Memory B cell (primary cell): ENCODE measurements at regions not wholly inside any gene's neighbourhood (a gene's known extent, or its start where the extent isn't known, plus 50 kb on each side); places are given as distances from the start of the nearest gene placed in this dataset.
"Not testable (repeated sequence)": the region's sequence is repeated elsewhere in the genome, so short reads cannot be mapped to it uniquely, and the experiment has no call there.

Source experiments
- ATAC-seq: fragments of 150-1000 bp; cut with Tn5 transposase; 2 replicates; pipeline ENCODE4 v1.10.0; 2021; ENCODE audit warnings: low read depth, mild to moderate bottlenecking, moderate library complexity
- DNase-seq, 2 donors: peaks; one replicate each; pipeline ENCODE4 v3.0.0; 2022; ENCODE audit warnings: low spot score in 2 of 2
- H3K27ac Mint-ChIP-seq: one replicate; pipeline ENCODE4 v1.8.0; 2022; ENCODE audit warnings: mild to moderate bottlenecking, moderate library complexity, mixed read lengths
- H3K27me3 Mint-ChIP-seq: one replicate; pipeline ENCODE4 v1.8.0; 2022; ENCODE audit warnings: mixed read lengths
- H3K36me3 Mint-ChIP-seq: one replicate; pipeline ENCODE4 v1.8.0; 2022; ENCODE audit warnings: mild to moderate bottlenecking, mixed read lengths
- H3K4me1 Mint-ChIP-seq: one replicate; pipeline ENCODE4 v1.8.0; 2022; ENCODE audit warnings: mixed read lengths
- H3K4me3 Mint-ChIP-seq: one replicate; pipeline ENCODE4 v1.8.0; 2022; ENCODE audit warnings: mild to moderate bottlenecking, moderate library complexity, mixed read lengths
- H3K9me3 Mint-ChIP-seq: one replicate; pipeline ENCODE4 v1.8.0; 2022; ENCODE audit warnings: mixed read lengths

DNA sequence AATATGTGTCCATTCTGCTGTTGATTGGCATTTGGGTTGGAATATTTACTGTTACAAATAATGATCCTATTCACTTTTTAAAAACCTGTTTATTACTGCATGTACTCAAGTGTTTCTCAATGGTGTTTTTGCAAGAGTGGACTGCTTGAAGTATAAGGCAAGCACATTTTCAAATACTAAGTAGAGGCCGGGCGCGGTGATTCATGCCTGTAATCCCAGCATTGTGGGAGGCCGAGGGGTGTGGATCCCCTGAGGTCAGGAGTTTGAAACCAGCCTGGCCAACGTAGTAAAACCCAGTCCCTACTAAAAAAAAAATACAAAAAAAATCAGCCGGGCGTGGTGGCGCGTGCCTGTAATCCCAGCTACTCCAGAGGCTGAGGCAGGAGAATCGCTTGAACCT is 276.9 kb upstream of the ADGRL4 start:
- Mint-ChIP-seq H3K27me3 (no peaks in the 10 kb centered on the region), H3K9me3 (no peaks in the 10 kb centered on the region), H3K4me1 (no peaks in the 10 kb centered on the region), H3K36me3 (no peaks in the 10 kb centered on the region), H3K27ac (no peak overlapping the region), H3K4me3 (no peak overlapping the region)
- ATAC-seq (no peak), DNase-seq (no peak)

DNA sequence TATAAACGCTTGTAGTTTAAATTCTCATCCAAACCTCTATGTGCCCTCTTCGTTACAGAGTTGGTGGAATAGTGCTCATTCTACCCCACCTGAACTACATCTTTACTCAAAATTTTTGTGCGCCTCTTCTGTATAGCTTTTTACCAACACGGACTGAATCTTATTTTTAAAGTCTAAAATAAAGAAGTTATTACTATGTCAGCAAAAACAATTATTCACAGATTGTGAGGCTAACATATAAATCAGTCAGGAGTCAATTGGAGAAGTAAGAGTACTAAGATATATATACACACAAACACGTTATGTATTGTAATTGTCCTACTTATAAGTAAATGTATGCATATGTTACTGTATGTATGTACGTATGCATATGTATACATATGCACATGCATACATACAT is 274.9 kb upstream of the ADGRL4 start:
- H3K4me3 Mint-ChIP-seq, result no peak overlapping the region
- DNase-seq (no peak), ATAC-seq (no peak)
- no peaks in the 10 kb centered on the region for H3K9me3 Mint-ChIP-seq
- H3K4me1 Mint-ChIP-seq, result no peaks in the 10 kb centered on the region
- H3K27ac Mint-ChIP-seq, result no peak overlapping the region
- no peaks in the 10 kb centered on the region for H3K36me3 Mint-ChIP-seq
- H3K27me3 Mint-ChIP-seq, result no peaks in the 10 kb centered on the region

DNA sequence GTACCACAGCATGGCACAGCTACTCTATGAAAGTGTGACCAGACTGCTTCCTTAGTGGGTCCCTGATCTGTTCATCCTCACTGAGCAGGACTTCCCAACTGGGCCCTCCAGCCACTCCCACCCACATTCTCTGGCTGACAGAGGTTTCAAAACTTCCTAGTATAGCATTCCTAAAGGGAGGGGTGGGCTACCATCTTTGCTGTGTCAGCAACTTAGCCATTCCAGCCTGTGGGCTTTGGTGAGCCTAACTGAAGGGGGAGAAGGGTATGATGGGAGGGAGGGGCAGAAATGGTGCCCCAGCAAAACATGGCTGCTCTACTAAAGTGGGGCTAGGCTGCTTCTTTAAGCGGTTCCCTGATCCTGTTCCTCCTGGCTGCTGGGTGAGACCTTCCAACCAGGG is 265.2 kb upstream of the ADGRL4 start:
- no peaks in the 10 kb centered on the region for H3K27me3 Mint-ChIP-seq
- no peak overlapping the region for H3K27ac Mint-ChIP-seq
- H3K4me1 Mint-ChIP-seq, result no peaks in the 10 kb centered on the region
- H3K36me3 Mint-ChIP-seq, result no peaks in the 10 kb centered on the region
- ATAC-seq (no peak), DNase-seq (no peak)
- H3K4me3 Mint-ChIP-seq, result no peak overlapping the region
- H3K9me3 Mint-ChIP-seq, result peaks cover 9% of the 10 kb centered on the region

DNA sequence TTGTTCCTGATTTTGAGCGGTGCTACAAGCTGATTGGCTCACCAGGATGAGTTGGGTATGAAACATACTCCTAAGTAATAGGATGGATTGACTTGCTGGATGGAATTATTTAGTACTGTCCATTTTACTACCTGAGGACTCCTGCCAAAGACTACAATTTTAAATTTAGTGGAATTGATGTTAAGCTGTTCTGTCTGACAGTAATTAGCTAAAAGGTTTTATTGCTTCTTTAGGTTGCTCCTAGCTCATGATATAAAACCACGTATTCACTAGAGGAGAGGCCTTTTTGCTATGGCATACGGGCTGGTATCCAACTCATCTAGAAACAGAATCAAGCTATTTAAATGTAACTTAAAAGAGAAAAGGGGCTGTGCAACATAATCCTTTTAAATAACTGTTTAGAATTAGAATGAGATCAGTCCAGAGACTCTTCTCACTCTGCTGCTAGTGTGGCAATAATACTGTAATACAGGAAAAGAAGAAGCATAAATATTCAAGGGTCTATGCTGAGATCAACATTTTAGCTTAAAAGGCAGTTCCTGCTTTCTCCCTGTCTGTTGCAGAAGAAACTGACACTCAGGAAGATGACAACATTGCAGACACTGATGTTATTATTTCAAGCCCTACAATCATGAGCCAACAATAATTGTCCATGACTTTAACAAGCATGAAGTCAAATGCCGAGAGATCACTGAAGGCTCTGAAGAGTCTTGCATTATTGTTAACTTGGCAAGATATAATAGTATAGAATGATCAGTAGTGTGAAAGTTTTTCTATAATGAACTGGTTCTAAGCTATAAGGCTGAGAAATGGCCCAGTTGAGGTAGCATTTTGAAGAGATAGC is 258.7 kb upstream of the ADGRL4 start:
- DNase-seq (no peak), ATAC-seq (no peak)
- H3K27ac Mint-ChIP-seq, result no peak overlapping the region
- no peaks in the 10 kb centered on the region for H3K36me3 Mint-ChIP-seq
- H3K4me3 Mint-ChIP-seq, result no peak overlapping the region
- H3K4me1 Mint-ChIP-seq, result no peaks in the 10 kb centered on the region
- no peaks in the 10 kb centered on the region for H3K27me3 Mint-ChIP-seq
- H3K9me3 Mint-ChIP-seq, result no peaks in the 10 kb centered on the region

DNA sequence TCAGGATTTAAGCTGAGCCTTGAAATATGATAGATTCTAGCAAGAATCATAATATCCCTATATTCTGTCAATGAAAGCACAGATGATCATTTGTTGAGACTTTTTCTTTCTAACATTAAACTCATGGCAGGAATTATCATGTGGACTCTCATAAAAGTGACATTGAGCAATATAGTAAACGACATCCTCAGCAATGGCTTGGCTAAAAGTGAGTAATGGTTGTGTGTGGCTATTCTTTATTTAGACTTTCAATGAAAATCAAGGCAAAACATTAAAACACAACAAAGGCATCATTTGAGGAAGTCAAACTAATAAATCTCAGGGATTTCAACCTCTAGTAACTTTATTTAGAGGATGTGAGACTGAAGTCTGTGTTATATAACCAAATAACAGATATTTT is 257.8 kb upstream of the ADGRL4 start:
- Mint-ChIP-seq H3K4me1 (no peaks in the 10 kb centered on the region), H3K27me3 (no peaks in the 10 kb centered on the region), H3K36me3 (no peaks in the 10 kb centered on the region), H3K4me3 (no peak overlapping the region), H3K27ac (no peak overlapping the region), H3K9me3 (no peaks in the 10 kb centered on the region)
- DNase-seq (no peak), ATAC-seq (no peak)

DNA sequence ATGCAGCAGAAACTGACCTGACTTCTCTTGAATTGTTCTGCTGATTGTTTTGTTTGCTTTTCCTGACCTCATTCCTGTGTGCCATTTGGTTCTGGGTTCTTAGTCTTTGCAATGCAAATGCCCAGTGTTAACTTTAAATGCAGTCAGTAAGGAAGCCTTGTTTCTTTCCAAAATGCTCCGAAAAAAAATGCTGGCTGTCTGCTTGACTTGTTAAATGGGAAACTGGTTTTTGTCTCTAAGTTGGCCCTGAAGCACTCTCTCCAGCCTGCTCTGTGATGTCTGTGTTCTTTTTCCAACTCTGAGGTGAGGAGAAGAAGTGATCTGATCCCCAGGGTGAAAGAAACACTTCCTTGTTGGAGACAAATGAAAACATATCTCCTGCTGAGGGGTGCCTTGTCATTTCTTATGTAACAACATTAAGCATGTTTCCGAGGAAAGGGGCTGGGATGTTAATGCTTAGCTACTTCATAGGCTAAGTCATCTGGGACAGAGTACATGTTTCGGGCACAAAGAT is 256.3 kb upstream of the ADGRL4 start:
- H3K27ac Mint-ChIP-seq, result no peak overlapping the region
- H3K36me3 Mint-ChIP-seq, result no peaks in the 10 kb centered on the region
- no peak for DNase-seq
- H3K4me3 Mint-ChIP-seq, result no peak overlapping the region
- no peaks in the 10 kb centered on the region for H3K4me1 Mint-ChIP-seq
- no peaks in the 10 kb centered on the region for H3K9me3 Mint-ChIP-seq
- no peak for ATAC-seq
- H3K27me3 Mint-ChIP-seq, result no peaks in the 10 kb centered on the region

DNA sequence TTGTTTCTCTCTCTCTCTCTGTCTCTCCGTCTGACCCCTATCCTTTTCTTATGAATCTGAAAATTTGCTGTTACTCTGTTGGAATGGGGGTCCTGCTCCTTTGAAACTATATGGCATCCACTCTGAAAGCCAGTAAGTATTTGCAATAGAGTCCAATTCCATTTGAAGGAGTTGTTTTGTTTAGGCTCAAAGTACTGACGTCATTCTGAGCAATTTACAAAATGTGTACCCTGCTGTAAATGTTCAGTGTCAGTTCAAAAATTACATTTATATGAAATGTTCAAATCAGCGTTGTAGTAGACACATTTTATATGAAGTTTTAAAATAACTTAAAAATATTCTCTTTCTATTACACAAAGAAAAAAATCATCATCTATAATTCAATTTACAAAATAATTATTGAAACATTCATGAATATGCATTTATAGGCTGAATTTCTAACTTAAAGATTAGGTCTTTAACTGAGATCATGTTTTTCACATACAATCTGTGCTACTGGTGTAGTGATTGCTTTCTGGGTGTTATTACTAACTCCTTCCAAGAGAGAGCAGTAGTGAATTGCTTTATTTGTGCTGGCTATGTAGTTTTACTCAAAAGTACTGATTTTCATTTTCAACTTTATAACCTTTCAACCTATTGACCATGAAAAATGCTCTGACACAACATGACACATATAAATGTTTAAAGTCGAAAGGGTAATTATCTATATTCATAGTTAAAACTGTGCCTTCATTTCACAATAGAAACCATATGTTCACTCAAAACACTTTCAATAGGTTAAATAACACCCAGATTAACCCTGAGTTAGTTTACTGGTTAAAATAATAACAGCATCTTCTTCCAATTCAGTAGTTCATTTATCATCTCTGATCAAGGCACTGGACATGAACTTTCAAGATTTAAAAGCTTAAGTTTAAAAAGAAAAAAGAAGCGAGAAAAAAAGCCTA is 253.1 kb upstream of the ADGRL4 start:
- DNase-seq (no peak), ATAC-seq (no peak)
- H3K4me3 Mint-ChIP-seq, result no peak overlapping the region

DNA sequence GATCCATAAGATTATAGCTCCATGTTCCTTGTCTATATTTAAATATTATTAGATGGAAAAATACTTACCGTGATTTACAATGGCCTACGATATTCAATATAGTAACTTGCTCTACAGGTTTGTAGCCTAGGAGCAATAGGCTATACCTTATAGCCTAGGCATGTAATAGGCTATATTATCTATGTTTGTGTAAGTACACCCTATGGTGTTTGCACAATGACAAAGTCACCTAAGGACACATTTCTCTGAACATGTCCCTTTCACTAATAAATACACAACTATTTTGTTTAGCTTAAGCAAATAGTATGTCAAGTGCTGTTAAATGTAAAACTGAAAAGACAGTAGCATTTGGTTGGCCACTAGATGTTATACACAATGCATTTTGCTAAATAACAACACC is 248.9 kb upstream of the ADGRL4 start:
- Mint-ChIP-seq H3K4me3 (no peak overlapping the region), H3K36me3 (no peaks in the 10 kb centered on the region), H3K27ac (no peak overlapping the region), H3K27me3 (no peaks in the 10 kb centered on the region), H3K4me1 (no peaks in the 10 kb centered on the region), H3K9me3 (no peaks in the 10 kb centered on the region)
- DNase-seq (no peak), ATAC-seq (no peak)

More for the DNA sequence above, 253.1 kb upstream of the ADGRL4 start:
- Mint-ChIP-seq H3K27ac (no peak overlapping the region), H3K9me3 (no peaks in the 10 kb centered on the region), H3K27me3 (no peaks in the 10 kb centered on the region), H3K4me1 (no peaks in the 10 kb centered on the region), H3K36me3 (no peaks in the 10 kb centered on the region)

DNA sequence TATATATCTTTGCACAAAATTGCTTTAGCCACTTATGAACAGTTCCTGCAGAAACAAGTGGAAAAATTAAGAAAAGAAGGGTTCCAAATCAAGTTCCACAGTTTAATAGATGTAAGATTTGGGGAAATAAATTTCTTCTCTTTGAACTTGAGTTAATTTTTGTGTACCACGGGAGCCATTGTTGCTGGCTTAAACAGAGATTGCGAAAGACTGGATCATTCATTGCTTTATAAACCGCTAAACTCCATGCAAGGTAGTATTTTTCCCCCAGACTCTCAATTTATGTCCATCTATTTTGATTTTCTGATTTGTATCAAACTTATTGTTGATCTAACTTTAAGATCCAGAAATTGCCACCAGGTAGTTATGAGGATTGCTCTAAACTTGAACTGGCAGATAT is 246.1 kb upstream of the ADGRL4 start:
- no peak overlapping the region for H3K27ac Mint-ChIP-seq
- no peaks in the 10 kb centered on the region for H3K27me3 Mint-ChIP-seq
- H3K36me3 Mint-ChIP-seq, result no peaks in the 10 kb centered on the region
- ATAC-seq, result no peak
- no peaks in the 10 kb centered on the region for H3K4me1 Mint-ChIP-seq
- H3K9me3 Mint-ChIP-seq, result no peaks in the 10 kb centered on the region
- H3K4me3 Mint-ChIP-seq, result no peak overlapping the region
- DNase-seq, result no peak

DNA sequence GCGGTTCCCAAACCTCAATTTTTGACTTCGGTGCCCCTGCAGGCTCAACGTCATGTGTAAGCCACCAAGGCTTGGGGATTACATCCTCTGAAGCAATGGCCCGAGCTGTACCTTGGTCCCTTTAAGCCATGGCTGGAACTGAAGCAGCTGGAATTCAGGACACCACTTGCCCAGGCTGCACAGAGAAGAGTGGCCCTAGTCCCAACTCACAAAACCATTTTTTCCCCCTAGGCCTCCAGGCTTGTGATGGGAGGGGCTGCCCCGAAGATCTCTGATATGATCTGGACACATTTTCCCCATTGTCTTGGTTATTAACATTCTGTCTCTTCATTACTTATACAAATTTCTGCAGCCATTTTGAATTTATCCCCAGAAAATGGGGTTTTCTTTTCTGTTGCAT is 233.3 kb upstream of the ADGRL4 start:
- H3K27me3 Mint-ChIP-seq, result no peaks in the 10 kb centered on the region
- ATAC-seq (no peak), DNase-seq (no peak)
- H3K4me3 Mint-ChIP-seq, result no peak overlapping the region
- H3K4me1 Mint-ChIP-seq, result no peaks in the 10 kb centered on the region
- no peak overlapping the region for H3K27ac Mint-ChIP-seq
- no peaks in the 10 kb centered on the region for H3K9me3 Mint-ChIP-seq
- no peaks in the 10 kb centered on the region for H3K36me3 Mint-ChIP-seq

DNA sequence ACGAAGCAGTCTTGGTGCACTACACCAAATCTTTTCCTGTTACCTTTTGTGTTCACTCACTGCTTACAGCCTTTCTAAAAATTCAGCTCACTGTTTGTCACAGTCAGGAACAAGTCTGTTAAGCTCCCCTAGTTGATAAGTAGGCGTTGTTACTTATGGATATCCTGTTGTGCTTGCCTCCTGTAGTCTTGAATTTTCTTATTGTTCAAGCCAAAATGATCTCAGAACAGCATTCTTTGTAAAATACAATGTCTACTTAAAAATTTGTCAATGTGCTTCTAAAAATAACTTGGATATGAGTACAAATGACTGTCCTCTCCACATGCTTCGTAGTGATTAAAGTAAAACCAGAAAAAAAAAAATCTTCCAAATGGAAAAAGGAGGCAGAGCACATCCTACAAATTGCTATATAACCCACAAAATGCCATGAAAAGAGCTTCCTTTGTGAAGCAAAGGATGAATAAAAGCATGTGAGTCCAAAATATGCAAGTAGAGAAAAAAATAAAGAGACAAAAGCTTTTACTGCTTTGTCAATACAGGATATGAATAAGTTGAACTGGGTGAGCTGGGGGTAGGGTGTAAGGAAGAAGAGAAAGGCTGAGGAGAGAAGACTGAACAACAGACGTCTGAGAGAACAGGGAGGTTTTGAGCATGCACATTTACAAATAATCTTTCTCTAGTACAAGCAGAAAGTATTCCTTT is 228.9 kb upstream of the ADGRL4 start:
- ATAC-seq (no peak), DNase-seq (no peak)
- Mint-ChIP-seq H3K27me3 (no peaks in the 10 kb centered on the region), H3K4me3 (no peak overlapping the region), H3K4me1 (no peaks in the 10 kb centered on the region), H3K36me3 (no peaks in the 10 kb centered on the region), H3K9me3 (no peaks in the 10 kb centered on the region), H3K27ac (no peak overlapping the region)

DNA sequence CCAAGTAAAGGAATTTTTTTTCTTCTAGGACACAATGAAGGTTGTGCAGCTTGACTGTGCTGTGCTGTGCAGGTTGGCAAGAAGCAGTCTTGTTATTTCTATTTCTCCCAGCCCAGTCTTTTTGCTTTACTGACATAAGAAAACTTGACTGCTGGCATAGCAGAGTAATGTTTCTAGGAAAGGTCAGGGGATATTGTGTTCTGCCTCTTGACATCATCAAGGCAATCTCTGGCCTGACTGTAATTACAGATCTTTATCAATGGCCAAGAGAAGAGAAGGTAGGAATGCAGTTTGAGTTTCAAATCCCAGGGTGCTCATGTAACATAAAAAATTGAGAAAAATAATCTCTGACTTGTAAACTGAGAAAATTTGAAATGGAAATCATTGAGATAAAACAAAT is 226.3 kb upstream of the ADGRL4 start:
- Mint-ChIP-seq H3K4me1 (no peaks in the 10 kb centered on the region), H3K27ac (no peak overlapping the region), H3K36me3 (no peaks in the 10 kb centered on the region), H3K27me3 (no peaks in the 10 kb centered on the region), H3K4me3 (no peak overlapping the region), H3K9me3 (no peaks in the 10 kb centered on the region)
- no peak for DNase-seq
- ATAC-seq, result no peak

DNA sequence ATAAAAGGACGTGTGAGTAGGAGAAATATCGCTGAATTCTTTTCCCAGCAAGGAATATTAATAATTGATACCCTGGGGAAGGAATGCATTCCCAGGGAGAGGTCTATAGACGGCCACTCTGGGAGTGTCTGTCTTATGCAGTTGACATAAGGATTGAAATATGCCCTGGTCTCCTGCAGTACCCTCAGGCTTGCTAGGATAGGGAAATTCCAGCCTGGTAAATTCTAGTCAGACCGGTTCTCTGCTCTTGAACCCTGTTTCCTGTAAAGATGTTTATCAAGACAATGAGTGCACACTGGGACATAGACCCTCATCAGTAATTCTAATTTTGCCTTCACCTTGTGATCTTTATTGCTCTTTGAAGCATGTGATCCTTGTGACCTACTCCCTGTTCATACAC is 224.2 kb upstream of the ADGRL4 start:
- ATAC-seq, H3K36me3 Mint-ChIP-seq, H3K27ac Mint-ChIP-seq, DNase-seq, H3K4me3 Mint-ChIP-seq, H3K4me1 Mint-ChIP-seq, H3K27me3 Mint-ChIP-seq, H3K9me3 Mint-ChIP-seq: not testable (repeated sequence)

DNA sequence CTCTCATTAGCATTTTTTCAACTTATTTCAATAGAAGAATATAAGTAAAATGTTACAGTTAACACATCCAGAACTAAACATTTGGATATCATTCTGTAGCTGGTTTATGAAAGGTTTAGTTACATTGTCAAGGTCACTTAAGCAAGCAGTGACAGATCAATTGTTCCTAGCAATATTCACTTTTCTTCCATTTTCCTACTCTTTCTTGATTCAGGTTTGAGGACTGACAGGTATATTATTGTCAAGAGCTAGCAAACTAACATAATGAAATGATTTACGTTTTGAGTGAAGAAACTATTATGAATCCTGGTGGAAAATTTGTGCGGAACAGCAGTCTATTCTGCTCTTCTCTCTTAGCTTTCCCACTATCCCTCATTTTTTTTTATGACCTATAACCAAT is 220.4 kb upstream of the ADGRL4 start:
- ATAC-seq, result no peak
- Mint-ChIP-seq H3K9me3 (peaks cover 1% of the 10 kb centered on the region), H3K27me3 (no peaks in the 10 kb centered on the region), H3K4me3 (no peak overlapping the region), H3K36me3 (no peaks in the 10 kb centered on the region), H3K27ac (no peak overlapping the region), H3K4me1 (no peaks in the 10 kb centered on the region)
- no peak for DNase-seq
